Neural crest cell (in vitro differentiated cells): ENCODE measurements at regions not wholly inside any gene's neighbourhood (a gene's known extent, or its start where the extent isn't known, plus 50 kb on each side); places are given as distances from the start of the nearest gene placed in this dataset.

Source experiments
- DNase-seq: peaks from one replicate; pipeline ENCODE4 v3.0.0; 2021; ENCODE audit warnings: low read depth, mixed read lengths, low spot score
- H3K27ac Mint-ChIP-seq: one replicate; pipeline ENCODE4 v1.8.0; 2021; ENCODE audit warnings: mild to moderate bottlenecking, mixed read lengths; ENCODE audit not compliant: unreplicated experiment
- H3K27me3 Mint-ChIP-seq: 2 replicates; pipeline ENCODE4 v1.8.0; 2021; ENCODE audit warnings: low read depth, mild to moderate bottlenecking, mixed read lengths
- H3K36me3 Mint-ChIP-seq: 2 replicates; pipeline ENCODE4 v1.8.0; 2021; ENCODE audit warnings: low read depth, mild to moderate bottlenecking, mixed read lengths
- H3K4me1 Mint-ChIP-seq: 2 replicates; pipeline ENCODE4 v1.8.0; 2021; ENCODE audit warnings: mixed read lengths
- H3K4me3 Mint-ChIP-seq: one replicate; pipeline ENCODE4 v1.8.0; 2021; ENCODE audit warnings: mild to moderate bottlenecking, mixed read lengths
- H3K9me3 Mint-ChIP-seq: 2 replicates; pipeline ENCODE4 v1.8.0; 2021; ENCODE audit warnings: mixed read lengths
- CTCF ChIP-seq: fragments of 200-600 bp; sonication (generic); conservative IDR thresholded peaks from 2 replicates; pipeline ENCODE4 v1.5.0; 2021; ENCODE audit warnings: antibody characterized with exemption, mild to moderate bottlenecking

GRCh38 chr4:148857973-148858534 lies 415.8 kb upstream of the NR3C2 start:
- Mint-ChIP-seq H3K27ac (no peak overlapping the region), H3K4me3 (no peak overlapping the region)
- no peak for TF ChIP-seq CTCF

GRCh38 chr4:148857239-148857972 lies 415.2 kb upstream of the NR3C2 start:
- Mint-ChIP-seq H3K4me3 (no peak overlapping the region), H3K27ac (no peak overlapping the region), H3K9me3 (peaks cover 12% of the 10 kb centered on the region), H3K36me3 (no peaks in the 10 kb centered on the region), H3K4me1 (no peaks in the 10 kb centered on the region), H3K27me3 (no peaks in the 10 kb centered on the region)
- no peak for DNase-seq
- no peak for TF ChIP-seq CTCF

More at GRCh38 chr4:148857973-148858534, 415.8 kb upstream of the NR3C2 start:
- H3K27me3 Mint-ChIP-seq: no peaks in the 10 kb centered on the region
- H3K9me3 Mint-ChIP-seq: peaks cover 12% of the 10 kb centered on the region
- H3K4me1 Mint-ChIP-seq: no peaks in the 10 kb centered on the region
- H3K36me3 Mint-ChIP-seq: no peaks in the 10 kb centered on the region
- DNase-seq: no peak

GRCh38 chr4:148854203-148854602 lies 412.0 kb upstream of the NR3C2 start:
- Mint-ChIP-seq H3K27ac (no peak overlapping the region), H3K4me3 (no peak overlapping the region), H3K4me1 (no peaks in the 10 kb centered on the region), H3K27me3 (no peaks in the 10 kb centered on the region), H3K36me3 (no peaks in the 10 kb centered on the region), H3K9me3 (peaks cover 8% of the 10 kb centered on the region)
- no peak for TF ChIP-seq CTCF
- DNase-seq: no peak

GRCh38 chr4:148852092-148852699 lies 410.0 kb upstream of the NR3C2 start:
- Mint-ChIP-seq H3K9me3 (peaks cover 7% of the 10 kb centered on the region), H3K4me1 (peaks cover 13% of the 10 kb centered on the region), H3K36me3 (no peaks in the 10 kb centered on the region), H3K27ac (no peak overlapping the region), H3K4me3 (no peak overlapping the region), H3K27me3 (no peaks in the 10 kb centered on the region)
- no peak for TF ChIP-seq CTCF
- DNase-seq: no peak

GRCh38 chr4:148850257-148850995 lies 408.2 kb upstream of the NR3C2 start:
- no peak for TF ChIP-seq CTCF
- H3K4me1 Mint-ChIP-seq: peaks cover 13% of the 10 kb centered on the region
- no peak for DNase-seq
- H3K36me3 Mint-ChIP-seq: no peaks in the 10 kb centered on the region
- H3K27ac Mint-ChIP-seq: no peak overlapping the region
- H3K4me3 Mint-ChIP-seq: no peak overlapping the region
- no peaks in the 10 kb centered on the region for H3K27me3 Mint-ChIP-seq
- H3K9me3 Mint-ChIP-seq: no peaks in the 10 kb centered on the region
